ENCODE measurements at regions not wholly inside any gene's neighbourhood (a gene's known extent, or its start where the extent isn't known, plus 50 kb on each side); places are given as distances from the start of the nearest gene placed in this dataset.

DNA sequence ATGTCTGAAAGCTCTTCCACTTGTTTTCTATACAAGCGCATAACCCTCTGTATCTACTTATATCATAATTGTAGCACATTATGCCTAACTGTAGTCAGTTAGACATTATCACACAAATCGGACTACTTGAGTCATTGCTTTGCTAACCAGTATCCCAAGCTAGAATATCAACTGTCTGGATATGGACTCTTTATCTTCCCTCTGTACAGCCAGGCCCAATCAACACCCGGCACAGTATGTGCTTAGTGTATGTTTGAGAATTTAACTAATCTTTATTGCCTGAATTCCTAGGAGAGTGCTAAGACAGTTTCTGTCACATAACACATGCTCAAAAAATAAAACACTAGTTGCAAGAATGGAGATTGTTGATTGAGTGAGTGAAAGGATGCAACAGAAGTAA lies 211.2 kb downstream of the ARL4A start:
- no peak for DNase-seq (ENCODE audit: low read depth, low spot score)
- Histone ChIP-seq H3K27me3 (ENCODE audit: control insufficient read depth in 2 of 2, insufficient read depth in 2 of 2, low read length in 2 of 2) (no peaks in the 10 kb centered on the region), H4K20me1 (replicated peaks; ENCODE audit: control insufficient read depth, extremely low read depth, insufficient read depth, low read length) (no peaks in the 10 kb centered on the region), H3K9me1 (replicated peaks; ENCODE audit: control insufficient read depth, extremely low read depth, insufficient read depth, low read length) (no peaks in the 10 kb centered on the region), H2AFZ (ENCODE audit: low read depth, low read length) (no peak overlapping the region), H3K36me3 (ENCODE audit: control insufficient read depth in 2 of 2, extremely low read depth in 1 of 2, insufficient read depth in 2 of 2, low read length in 2 of 2) (no peaks in the 10 kb centered on the region), H3K4me1 (ENCODE audit: control insufficient read depth, extremely low read depth, insufficient read depth, low read length) (no peaks in the 10 kb centered on the region), H3K9me3 (replicated peaks; ENCODE audit: control insufficient read depth, insufficient read depth, low read length) (no peaks in the 10 kb centered on the region), H3K79me2 (ENCODE audit: control insufficient read depth, insufficient read depth, low read length) (no peaks in the 10 kb centered on the region), H3K4me3 (replicated peaks in 1 of 3; ENCODE audit: insufficient read depth in 1 of 3, low read depth in 1 of 3, low read length in 3 of 3) (no peak overlapping the region), H3K9ac (replicated peaks; ENCODE audit: extremely low read depth, insufficient read depth, low read length) (no peak overlapping the region), H3K4me2 (ENCODE audit: insufficient read depth, low read length) (no peak overlapping the region), H3K27ac (ENCODE audit: insufficient read depth, low read depth, low read length) (no peak overlapping the region)
- no TSS peak for BruUV-seq (replicated peaks)
- POLR2A ChIA-PET = no interaction called here
- dilution Hi-C loops (cut with MboI; ENCODE audit: extremely low pct_ligation_motif_present, low sequenced_read_pairs) (no loop called here), intact Hi-C loops (cut with micrococcal nuclease) (no loop called here)
- CTCF ChIA-PET = no interaction called here
- no peak for FAIRE-seq
- TF ChIP-seq, protein P1, sequence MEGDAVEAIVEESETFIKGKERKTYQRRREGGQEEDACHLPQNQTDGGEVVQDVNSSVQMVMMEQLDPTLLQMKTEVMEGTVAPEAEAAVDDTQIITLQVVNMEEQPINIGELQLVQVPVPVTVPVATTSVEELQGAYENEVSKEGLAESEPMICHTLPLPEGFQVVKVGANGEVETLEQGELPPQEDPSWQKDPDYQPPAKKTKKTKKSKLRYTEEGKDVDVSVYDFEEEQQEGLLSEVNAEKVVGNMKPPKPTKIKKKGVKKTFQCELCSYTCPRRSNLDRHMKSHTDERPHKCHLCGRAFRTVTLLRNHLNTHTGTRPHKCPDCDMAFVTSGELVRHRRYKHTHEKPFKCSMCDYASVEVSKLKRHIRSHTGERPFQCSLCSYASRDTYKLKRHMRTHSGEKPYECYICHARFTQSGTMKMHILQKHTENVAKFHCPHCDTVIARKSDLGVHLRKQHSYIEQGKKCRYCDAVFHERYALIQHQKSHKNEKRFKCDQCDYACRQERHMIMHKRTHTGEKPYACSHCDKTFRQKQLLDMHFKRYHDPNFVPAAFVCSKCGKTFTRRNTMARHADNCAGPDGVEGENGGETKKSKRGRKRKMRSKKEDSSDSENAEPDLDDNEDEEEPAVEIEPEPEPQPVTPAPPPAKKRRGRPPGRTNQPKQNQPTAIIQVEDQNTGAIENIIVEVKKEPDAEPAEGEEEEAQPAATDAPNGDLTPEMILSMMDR (IDR thresholded peaks at IDR 0.05; ENCODE audit: extremely low read depth in 1 of 2, insufficient read depth in 1 of 2, low read depth in 1 of 2, low read length in 2 of 2) = no peak
- TF ChIP-seq POLR2AphosphoS5 (IDR thresholded peaks at IDR 0.05; ENCODE audit: insufficient read depth, low read depth, low read length) = no peak
- no peak for TF ChIP-seq JUN (IDR thresholded peaks at IDR 0.05; ENCODE audit: borderline replicate concordance, insufficient read depth, insufficient read length, low read depth)
- TF ChIP-seq MYC (IDR thresholded peaks at IDR 0.05; ENCODE audit: low read depth, low read length) = no peak
- TF ChIP-seq EZH2 (IDR thresholded peaks at IDR 0.05; ENCODE audit: borderline replicate concordance, low read depth, low read length, severe bottlenecking) = no peak
- TF ChIP-seq FOS (IDR thresholded peaks at IDR 0.05; ENCODE audit: borderline replicate concordance, insufficient read depth, low read length) = no peak
- TF ChIP-seq GATA2 (IDR thresholded peaks at IDR 0.05; ENCODE audit: insufficient read depth, insufficient read length, low read depth, low read length) = no peak
- no peak for TF ChIP-seq POLR2A (IDR thresholded peaks at IDR 0.05; ENCODE audit: low read depth, low read length)
- TF ChIP-seq, protein P2, sequence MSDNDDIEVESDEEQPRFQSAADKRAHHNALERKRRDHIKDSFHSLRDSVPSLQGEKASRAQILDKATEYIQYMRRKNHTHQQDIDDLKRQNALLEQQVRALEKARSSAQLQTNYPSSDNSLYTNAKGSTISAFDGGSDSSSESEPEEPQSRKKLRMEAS (IDR thresholded peaks at IDR 0.05; ENCODE audit: insufficient read depth, insufficient read length) = no peak

Data from endothelial cell of umbilical vein (primary cell).